CD4-positive, alpha-beta T cell treated with Interleukin-4 for 4 hours (primary cell): ENCODE measurements at regions not wholly inside any gene's neighbourhood (a gene's known extent, or its start where the extent isn't known, plus 50 kb on each side); places are given as distances from the start of the nearest gene placed in this dataset.

ENCODE experiments used
- DNase-seq: peaks from one replicate; pipeline ENCODE4 v3.0.0-alpha.2; 2020

GRCh38 chr2:120922571-120923332, 187.1 kb downstream of the GLI2 start:
- no peak for DNase-seq

GRCh38 chr2:120923426-120923825, 187.8 kb downstream of the GLI2 start:
- no peak for DNase-seq

GRCh38 chr2:120924924-120925323, 189.3 kb downstream of the GLI2 start:
- no peak for DNase-seq

- DNase-seq = no peak
These were observed 191.0 kb downstream of the GLI2 start for GRCh38 chr2:120926463-120927264.

GRCh38 chr2:120927265-120927628, 191.6 kb downstream of the GLI2 start:
- no peak for DNase-seq

- no peak for DNase-seq
These were observed 194.2 kb downstream of the GLI2 start for GRCh38 chr2:120929829-120930228.

GRCh38 chr2:120930236-120930635, 194.6 kb downstream of the GLI2 start:
- no peak for DNase-seq

- DNase-seq = no peak
These were observed 195.2 kb downstream of the GLI2 start for GRCh38 chr2:120930864-120931263.

- DNase-seq = no peak
These were observed 196.8 kb downstream of the GLI2 start for GRCh38 chr2:120932472-120932871.

GRCh38 chr2:120932881-120933280, 197.2 kb downstream of the GLI2 start:
- DNase-seq = no peak

GRCh38 chr2:120933693-120934573, 198.3 kb downstream of the GLI2 start:
- no peak for DNase-seq

- DNase-seq = no peak
These were observed 199.1 kb downstream of the GLI2 start for GRCh38 chr2:120934574-120935338.

GRCh38 chr2:120935339-120936313, 200.0 kb downstream of the GLI2 start:
- DNase-seq = no peak

GRCh38 chr2:120936476-120937334, 201.0 kb downstream of the GLI2 start:
- DNase-seq = no peak

- DNase-seq = no peak
These were observed 202.0 kb downstream of the GLI2 start for GRCh38 chr2:120937686-120938044.

- DNase-seq = no peak
These were observed 202.5 kb downstream of the GLI2 start for GRCh38 chr2:120938045-120938771.

- no peak for DNase-seq
These were observed 204.1 kb downstream of the GLI2 start for GRCh38 chr2:120939595-120940318.

- DNase-seq = no peak
These were observed 204.6 kb downstream of the GLI2 start for GRCh38 chr2:120940319-120940696.

GRCh38 chr2:120940726-120941256, 205.1 kb downstream of the GLI2 start:
- DNase-seq = no peak
